ENCODE measurements at regions not wholly inside any gene's neighbourhood (a gene's known extent, or its start where the extent isn't known, plus 50 kb on each side); places are given as distances from the start of the nearest gene placed in this dataset.
"Not testable (repeated sequence)": the region's sequence is repeated elsewhere in the genome, so short reads cannot be mapped to it uniquely, and the experiment has no call there.

GRCh38 chr6:72559067-72559466, 62.8 kb upstream of the KCNQ5 start:
- H3K9me3 Mint-ChIP-seq: no peaks in the 10 kb centered on the region
- H3K4me1 Mint-ChIP-seq: no peaks in the 10 kb centered on the region
- H3K36me3 Mint-ChIP-seq: no peaks in the 10 kb centered on the region
- H3K27ac Mint-ChIP-seq: no peak overlapping the region
- no peaks in the 10 kb centered on the region for H3K27me3 Mint-ChIP-seq
- no peak overlapping the region for H3K4me3 Mint-ChIP-seq

- no peak overlapping the region for H3K27ac Mint-ChIP-seq
- no peaks in the 10 kb centered on the region for H3K4me1 Mint-ChIP-seq
- H3K9me3 Mint-ChIP-seq: no peaks in the 10 kb centered on the region
- no peaks in the 10 kb centered on the region for H3K27me3 Mint-ChIP-seq
- H3K4me3 Mint-ChIP-seq: no peak overlapping the region
- no peaks in the 10 kb centered on the region for H3K36me3 Mint-ChIP-seq
Measured at GRCh38 chr6:72559555-72559954, 62.3 kb upstream of the KCNQ5 start.

GRCh38 chr6:72560721-72561593, 60.9 kb upstream of the KCNQ5 start:
- Mint-ChIP-seq H3K27ac (no peak overlapping the region), H3K4me1 (no peaks in the 10 kb centered on the region), H3K27me3 (peaks cover 2% of the 10 kb centered on the region), H3K4me3 (no peak overlapping the region), H3K9me3 (no peaks in the 10 kb centered on the region), H3K36me3 (no peaks in the 10 kb centered on the region)

GRCh38 chr6:72561629-72562028, 60.2 kb upstream of the KCNQ5 start:
- no peaks in the 10 kb centered on the region for H3K9me3 Mint-ChIP-seq
- no peak overlapping the region for H3K27ac Mint-ChIP-seq
- no peaks in the 10 kb centered on the region for H3K4me1 Mint-ChIP-seq
- no peaks in the 10 kb centered on the region for H3K36me3 Mint-ChIP-seq
- no peak overlapping the region for H3K4me3 Mint-ChIP-seq
- H3K27me3 Mint-ChIP-seq: peaks cover 2% of the 10 kb centered on the region

DNA sequence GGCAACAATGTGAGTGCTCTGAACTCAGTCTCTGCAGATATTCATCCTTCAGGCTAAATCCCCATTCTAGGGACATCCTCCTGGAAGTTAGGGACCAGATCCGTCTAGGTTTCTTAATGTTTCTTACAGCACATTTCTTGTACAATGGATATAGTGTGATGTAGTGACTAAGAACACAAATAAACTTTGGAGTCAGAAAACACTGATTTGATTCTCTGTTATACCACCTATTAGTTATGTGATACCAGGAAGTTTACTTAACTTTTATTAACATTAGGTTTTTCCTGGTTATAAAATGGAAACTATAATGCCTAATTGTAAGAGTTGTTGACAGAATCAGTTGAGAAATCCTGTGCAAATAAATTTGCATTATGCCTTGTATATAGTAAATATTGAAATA, 57.6 kb upstream of the KCNQ5 start:
- H3K36me3 Mint-ChIP-seq: no peaks in the 10 kb centered on the region
- H3K27ac Mint-ChIP-seq: no peak overlapping the region
- no peak overlapping the region for H3K4me3 Mint-ChIP-seq
- no peaks in the 10 kb centered on the region for H3K9me3 Mint-ChIP-seq
- H3K4me1 Mint-ChIP-seq: no peaks in the 10 kb centered on the region
- peaks cover 2% of the 10 kb centered on the region for H3K27me3 Mint-ChIP-seq

DNA sequence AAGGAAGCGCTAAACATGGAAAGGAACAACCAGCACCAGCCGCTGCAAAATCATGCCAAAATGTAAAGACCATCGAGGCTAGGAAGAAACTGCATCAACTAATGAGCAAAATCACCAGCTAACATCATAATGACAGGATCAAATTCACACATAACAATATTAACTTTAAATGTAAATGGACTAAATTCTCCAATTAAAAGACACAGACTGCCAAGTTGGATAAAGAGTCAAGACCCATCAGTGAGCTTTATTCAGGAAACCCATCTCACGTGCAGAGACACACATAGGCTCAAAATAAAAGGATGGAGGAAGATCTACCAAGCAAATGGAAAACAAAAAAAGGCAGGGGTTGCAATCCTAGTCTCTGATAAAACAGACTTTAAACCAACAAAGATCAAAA, 49.9 kb upstream of the KCNQ5 start:
- not testable (repeated sequence) for H3K27me3 Mint-ChIP-seq, H3K27ac Mint-ChIP-seq, H3K4me3 Mint-ChIP-seq, H3K36me3 Mint-ChIP-seq, H3K4me1 Mint-ChIP-seq, H3K9me3 Mint-ChIP-seq

Data from IgD-negative memory B cell (primary cell).